ENCODE measurements at regions not wholly inside any gene's neighbourhood (a gene's known extent, or its start where the extent isn't known, plus 50 kb on each side); places are given as distances from the start of the nearest gene placed in this dataset.

- TF ChIP-seq CTCF (IDR thresholded peaks at IDR 0.05; ENCODE audit: borderline replicate concordance, extremely low read depth, low read length, poor library complexity, severe bottlenecking) (no peak), EZH2 (IDR thresholded peaks at IDR 0.05; ENCODE audit: borderline replicate concordance, low read depth, low read length, severe bottlenecking) (no peak)
Observed at GRCh38 chr1:169047074-169047473, 59.4 kb upstream of the ATP1B1 start.
